G401 (cell line): ENCODE measurements at regions not wholly inside any gene's neighbourhood (a gene's known extent, or its start where the extent isn't known, plus 50 kb on each side); places are given as distances from the start of the nearest gene placed in this dataset.
A peak's percentile ranks its signal among the peaks of the same experiment; 100 is the strongest.

ENCODE experiments used
- DNase-seq: peaks from one replicate; pipeline ENCODE4 v3.0.0-alpha.2; 2015; ENCODE audit warnings: low spot score
- in situ Hi-C: cut with HindIII; loops from 2 replicates; pipeline ENCODE4 v1.10.0; 2016; ENCODE audit warnings: low sequenced_read_pairs, mixed read lengths

- in situ Hi-C loops, result no loop called here
- no peak for DNase-seq
These were observed 340.4 kb downstream of the TPBG start for GRCh38 chr6:82704045-82704444.

GRCh38 chr6:82705579-82705978 lies 342.0 kb downstream of the TPBG start:
- in situ Hi-C loops, result no loop called here
- no peak for DNase-seq

GRCh38 chr6:82711105-82711827 lies 347.6 kb downstream of the TPBG start:
- in situ Hi-C loops, result no loop called here

GRCh38 chr6:82711971-82712370 lies 348.4 kb downstream of the TPBG start:
- no peak for DNase-seq
- in situ Hi-C loops, result no loop called here

More at GRCh38 chr6:82711105-82711827, 347.6 kb downstream of the TPBG start:
- peak; percentile 63 for DNase-seq

GRCh38 chr6:82712389-82712788 lies 348.8 kb downstream of the TPBG start:
- in situ Hi-C loops, result no loop called here
- DNase-seq, result no peak

- DNase-seq, result no peak
- in situ Hi-C loops, result no loop called here
These were observed 349.2 kb downstream of the TPBG start for GRCh38 chr6:82712826-82713225.

GRCh38 chr6:82720992-82721391 lies 344.6 kb downstream of the UBE3D start:
- no peak for DNase-seq
- in situ Hi-C loops, result no loop called here

GRCh38 chr6:82735790-82736189 lies 329.9 kb downstream of the UBE3D start:
- DNase-seq, result no peak
- in situ Hi-C loops, result no loop called here

- in situ Hi-C loops, result no loop called here
- DNase-seq, result no peak
These were observed 327.7 kb downstream of the UBE3D start for GRCh38 chr6:82737965-82738364.

GRCh38 chr6:82738773-82739172 lies 326.9 kb downstream of the UBE3D start:
- DNase-seq, result no peak

GRCh38 chr6:82739303-82739702 lies 326.3 kb downstream of the UBE3D start:
- in situ Hi-C loops, result no loop called here
- DNase-seq, result no peak

More at GRCh38 chr6:82738773-82739172, 326.9 kb downstream of the UBE3D start:
- in situ Hi-C loops, result no loop called here

- in situ Hi-C loops, result no loop called here
- DNase-seq, result no peak
These were observed 325.6 kb downstream of the UBE3D start for GRCh38 chr6:82740072-82740471.

- in situ Hi-C loops, result no loop called here
- no peak for DNase-seq
These were observed 324.2 kb downstream of the UBE3D start for GRCh38 chr6:82741325-82741995.

GRCh38 chr6:82741996-82742385 lies 323.6 kb downstream of the UBE3D start:
- no peak for DNase-seq
- in situ Hi-C loops, result no loop called here

GRCh38 chr6:82744286-82745015 lies 321.2 kb downstream of the UBE3D start:
- no peak for DNase-seq
- in situ Hi-C loops, result no loop called here

- no peak for DNase-seq
- in situ Hi-C loops, result no loop called here
These were observed 315.1 kb downstream of the UBE3D start for GRCh38 chr6:82750556-82750955.

- DNase-seq, result no peak
- in situ Hi-C loops, result no loop called here
These were observed 313.9 kb downstream of the UBE3D start for GRCh38 chr6:82751718-82752117.

GRCh38 chr6:82761674-82762345 lies 303.8 kb downstream of the UBE3D start:
- no peak for DNase-seq
- in situ Hi-C loops, result no loop called here

- DNase-seq, result no peak
- in situ Hi-C loops, result no loop called here
These were observed 299.2 kb downstream of the UBE3D start for GRCh38 chr6:82766476-82766875.

GRCh38 chr6:82767037-82767436 lies 298.6 kb downstream of the UBE3D start:
- in situ Hi-C loops, result no loop called here
- no peak for DNase-seq
